ENCODE measurements at regions not wholly inside any gene's neighbourhood (a gene's known extent, or its start where the extent isn't known, plus 50 kb on each side); places are given as distances from the start of the nearest gene placed in this dataset.
"Not testable (repeated sequence)": the region's sequence is repeated elsewhere in the genome, so short reads cannot be mapped to it uniquely, and the experiment has no call there.

GRCh38 chr4:12050357-12050756 lies 621.7 kb upstream of the HS3ST1 start:
- DNase-seq (ENCODE audit: low read depth, low spot score), result peak; percentile 55
- Histone ChIP-seq H3K27me3 (ENCODE audit: control insufficient read depth, insufficient read depth, low read length) (no peaks in the 10 kb centered on the region), H3K27ac (ENCODE audit: low read length) (no peak overlapping the region), H3K9me3 (ENCODE audit: control insufficient read depth, insufficient read depth, low read length) (no peaks in the 10 kb centered on the region), H3K36me3 (ENCODE audit: control insufficient read depth, insufficient read depth, low read length) (no peaks in the 10 kb centered on the region), H3K4me3 (ENCODE audit: low read length) (no peak overlapping the region), H3K4me1 (ENCODE audit: control insufficient read depth, insufficient read depth, low read length) (no peaks in the 10 kb centered on the region; the same call in 1 of the 2 replicates)

- no peak overlapping the region for H3K27ac ChIP-seq (ENCODE audit: low read length)
- H3K9me3 ChIP-seq (ENCODE audit: control insufficient read depth, insufficient read depth, low read length), result peaks cover 5% of the 10 kb centered on the region
- H3K36me3 ChIP-seq (ENCODE audit: control insufficient read depth, insufficient read depth, low read length), result no peaks in the 10 kb centered on the region
- DNase-seq (ENCODE audit: low read depth, low spot score), result no peak
- WGBS (ENCODE audit: insufficient coverage, insufficient read length), result no CpG with 5 or more reads among the region's 4 CpGs
- no peaks in the 10 kb centered on the region for H3K4me1 ChIP-seq (ENCODE audit: control insufficient read depth, insufficient read depth, low read length)
- H3K4me3 ChIP-seq (ENCODE audit: low read length), result no peak overlapping the region
- H3K27me3 ChIP-seq (ENCODE audit: control insufficient read depth, insufficient read depth, low read length), result no peaks in the 10 kb centered on the region
Observed at GRCh38 chr4:12042818-12043217, 614.1 kb upstream of the HS3ST1 start.

- no CpG with 5 or more reads among the region's 2 CpGs for WGBS (ENCODE audit: insufficient coverage, insufficient read length)
- Histone ChIP-seq H3K4me3 (ENCODE audit: low read length) (no peak overlapping the region), H3K4me1 (ENCODE audit: control insufficient read depth, insufficient read depth, low read length) (no peaks in the 10 kb centered on the region), H3K36me3 (ENCODE audit: control insufficient read depth, insufficient read depth, low read length) (no peaks in the 10 kb centered on the region), H3K27me3 (ENCODE audit: control insufficient read depth, insufficient read depth, low read length) (no peaks in the 10 kb centered on the region), H3K9me3 (ENCODE audit: control insufficient read depth, insufficient read depth, low read length) (peaks cover 5% of the 10 kb centered on the region), H3K27ac (ENCODE audit: low read length) (no peak overlapping the region)
- DNase-seq (ENCODE audit: low read depth, low spot score), result no peak
Observed at GRCh38 chr4:12041828-12042227, 613.1 kb upstream of the HS3ST1 start.

GRCh38 chr4:12036450-12036849 lies 607.8 kb upstream of the HS3ST1 start:
- WGBS (ENCODE audit: insufficient coverage, insufficient read length), result no CpG with 5 or more reads among the region's 3 CpGs
- Histone ChIP-seq H3K27ac (ENCODE audit: low read length) (no peak overlapping the region), H3K4me1 (ENCODE audit: control insufficient read depth, insufficient read depth, low read length) (no peaks in the 10 kb centered on the region), H3K36me3 (ENCODE audit: control insufficient read depth, insufficient read depth, low read length) (no peaks in the 10 kb centered on the region), H3K9me3 (ENCODE audit: control insufficient read depth, insufficient read depth, low read length) (peaks cover 5% of the 10 kb centered on the region), H3K4me3 (ENCODE audit: low read length) (no peak overlapping the region), H3K27me3 (ENCODE audit: control insufficient read depth, insufficient read depth, low read length) (no peaks in the 10 kb centered on the region)
- no peak for DNase-seq (ENCODE audit: low read depth, low spot score)

- no CpG with 5 or more reads among the region's 5 CpGs for WGBS (ENCODE audit: insufficient coverage, insufficient read length)
Observed at GRCh38 chr4:12028258-12028657, 599.6 kb upstream of the HS3ST1 start.

GRCh38 chr4:12022409-12022808 lies 593.7 kb upstream of the HS3ST1 start:
- Histone ChIP-seq H3K4me3 (ENCODE audit: low read length) (no peak overlapping the region), H3K27me3 (ENCODE audit: control insufficient read depth, insufficient read depth, low read length) (no peaks in the 10 kb centered on the region), H3K36me3 (ENCODE audit: control insufficient read depth, insufficient read depth, low read length) (no peaks in the 10 kb centered on the region), H3K27ac (ENCODE audit: low read length) (no peak overlapping the region), H3K9me3 (ENCODE audit: control insufficient read depth, insufficient read depth, low read length) (no peaks in the 10 kb centered on the region), H3K4me1 (ENCODE audit: control insufficient read depth, insufficient read depth, low read length) (no peaks in the 10 kb centered on the region)
- DNase-seq (ENCODE audit: low read depth, low spot score), result no peak
- WGBS (ENCODE audit: insufficient coverage, insufficient read length), result no CpG with 5 or more reads among the region's 2 CpGs

More at GRCh38 chr4:12028258-12028657, 599.6 kb upstream of the HS3ST1 start:
- Histone ChIP-seq H3K4me1 (ENCODE audit: control insufficient read depth, insufficient read depth, low read length) (no peaks in the 10 kb centered on the region), H3K27me3 (ENCODE audit: control insufficient read depth, insufficient read depth, low read length) (no peaks in the 10 kb centered on the region), H3K9me3 (ENCODE audit: control insufficient read depth, insufficient read depth, low read length) (no peaks in the 10 kb centered on the region), H3K4me3 (ENCODE audit: low read length) (no peak overlapping the region), H3K27ac (ENCODE audit: low read length) (no peak overlapping the region), H3K36me3 (ENCODE audit: control insufficient read depth, insufficient read depth, low read length) (no peaks in the 10 kb centered on the region)
- no peak for DNase-seq (ENCODE audit: low read depth, low spot score)

GRCh38 chr4:12016729-12017128 lies 588.0 kb upstream of the HS3ST1 start:
- Histone ChIP-seq H3K36me3 (ENCODE audit: control insufficient read depth, insufficient read depth, low read length) (no peaks in the 10 kb centered on the region), H3K27me3 (ENCODE audit: control insufficient read depth, insufficient read depth, low read length) (no peaks in the 10 kb centered on the region), H3K27ac (ENCODE audit: low read length) (no peak overlapping the region), H3K4me3 (ENCODE audit: low read length) (no peak overlapping the region), H3K4me1 (ENCODE audit: control insufficient read depth, insufficient read depth, low read length) (no peaks in the 10 kb centered on the region), H3K9me3 (ENCODE audit: control insufficient read depth, insufficient read depth, low read length) (no peaks in the 10 kb centered on the region)
- DNase-seq (ENCODE audit: low read depth, low spot score), result no peak
- no CpG with 5 or more reads among the region's 1 CpG for WGBS (ENCODE audit: insufficient coverage, insufficient read length)

- H3K27ac ChIP-seq (ENCODE audit: low read length), result no peak overlapping the region
- H3K9me3 ChIP-seq (ENCODE audit: control insufficient read depth, insufficient read depth, low read length), result no peaks in the 10 kb centered on the region
- H3K27me3 ChIP-seq (ENCODE audit: control insufficient read depth, insufficient read depth, low read length), result no peaks in the 10 kb centered on the region
- H3K36me3 ChIP-seq (ENCODE audit: control insufficient read depth, insufficient read depth, low read length), result no peaks in the 10 kb centered on the region
- no peak for DNase-seq (ENCODE audit: low read depth, low spot score)
- no peak overlapping the region for H3K4me3 ChIP-seq (ENCODE audit: low read length)
- H3K4me1 ChIP-seq (ENCODE audit: control insufficient read depth, insufficient read depth, low read length), result no peaks in the 10 kb centered on the region
Observed at GRCh38 chr4:12005471-12005870, 576.8 kb upstream of the HS3ST1 start.

- H3K4me3 ChIP-seq (ENCODE audit: low read length); H3K27ac ChIP-seq (ENCODE audit: low read length); H3K27me3 ChIP-seq (ENCODE audit: control insufficient read depth, insufficient read depth, low read length); H3K4me1 ChIP-seq (ENCODE audit: control insufficient read depth, insufficient read depth, low read length); DNase-seq (ENCODE audit: low read depth, low spot score); H3K36me3 ChIP-seq (ENCODE audit: control insufficient read depth, insufficient read depth, low read length); H3K9me3 ChIP-seq (ENCODE audit: control insufficient read depth, insufficient read depth, low read length): not testable (repeated sequence)
- WGBS (ENCODE audit: insufficient coverage, insufficient read length), result no CpG with 5 or more reads among the region's 5 CpGs
Observed at GRCh38 chr4:11996581-11996980, 567.9 kb upstream of the HS3ST1 start.

GRCh38 chr4:11976726-11977263 lies 548.1 kb upstream of the HS3ST1 start:
- no peak for DNase-seq (ENCODE audit: low read depth, low spot score)
- H3K36me3 ChIP-seq (ENCODE audit: control insufficient read depth, insufficient read depth, low read length), result no peaks in the 10 kb centered on the region
- no peak overlapping the region for H3K27ac ChIP-seq (ENCODE audit: low read length)
- no peak overlapping the region for H3K4me3 ChIP-seq (ENCODE audit: low read length)
- H3K27me3 ChIP-seq (ENCODE audit: control insufficient read depth, insufficient read depth, low read length), result no peaks in the 10 kb centered on the region
- H3K4me1 ChIP-seq (ENCODE audit: control insufficient read depth, insufficient read depth, low read length), result no peaks in the 10 kb centered on the region
- WGBS (ENCODE audit: insufficient coverage, insufficient read length), result no CpG with 5 or more reads among the region's 3 CpGs
- no peaks in the 10 kb centered on the region for H3K9me3 ChIP-seq (ENCODE audit: control insufficient read depth, insufficient read depth, low read length)

GRCh38 chr4:11973270-11973669 lies 544.6 kb upstream of the HS3ST1 start:
- H3K4me3 ChIP-seq (ENCODE audit: low read length), result no peak overlapping the region
- no CpG with 5 or more reads among the region's 2 CpGs for WGBS (ENCODE audit: insufficient coverage, insufficient read length)
- H3K27me3 ChIP-seq (ENCODE audit: control insufficient read depth, insufficient read depth, low read length), result no peaks in the 10 kb centered on the region
- H3K27ac ChIP-seq (ENCODE audit: low read length), result no peak overlapping the region
- H3K4me1 ChIP-seq (ENCODE audit: control insufficient read depth, insufficient read depth, low read length), result no peaks in the 10 kb centered on the region
- no peaks in the 10 kb centered on the region for H3K9me3 ChIP-seq (ENCODE audit: control insufficient read depth, insufficient read depth, low read length)
- no peaks in the 10 kb centered on the region for H3K36me3 ChIP-seq (ENCODE audit: control insufficient read depth, insufficient read depth, low read length)
- no peak for DNase-seq (ENCODE audit: low read depth, low spot score)
